K562 (cell line): ENCODE measurements at regions not wholly inside any gene's neighbourhood (a gene's known extent, or its start where the extent isn't known, plus 50 kb on each side); places are given as distances from the start of the nearest gene placed in this dataset.

ENCODE experiments used
- ADNP ChIP-seq: fragments of 200-800 bp; sonication (Bioruptor generic); IDR thresholded peaks from 2 replicates; pipeline ENCODE4 v1.6.1; 2016; ENCODE audit warnings: missing genetic modification characterization, missing compliant biosample characterization
- CEBPB ChIP-seq: fragments of 450-650 bp; IDR thresholded peaks from 2 replicates; pipeline ENCODE4 v1.6.1; 2016; ENCODE audit warnings: missing genetic modification characterization, missing compliant biosample characterization
- ELF1 ChIP-seq: fragments of 200-800 bp; sonication (Bioruptor generic); IDR thresholded peaks from 2 replicates; pipeline ENCODE4 v1.6.1; 2016; ENCODE audit warnings: missing genetic modification characterization, missing compliant biosample characterization
- GTF2B ChIP-seq: IDR thresholded peaks from 2 replicates; pipeline ENCODE4 v1.6.1; 2011; ENCODE audit not compliant: insufficient read length; ENCODE audit errors: extremely low read depth
- KAT8 ChIP-seq: fragments of 450-650 bp; IDR thresholded peaks from 2 replicates; pipeline ENCODE4 v1.6.1; 2016; ENCODE audit warnings: low read depth, mild to moderate bottlenecking
- KDM1A ChIP-seq, 2 experiments: fragments of 450-650 bp; IDR thresholded peaks; 2 replicates each; pipeline ENCODE4 v1.6.1; 2016; ENCODE audit warnings: mild to moderate bottlenecking in 2 of 2
- NELFE ChIP-seq: IDR thresholded peaks from 2 replicates; pipeline ENCODE4 v1.6.1; 2011; ENCODE audit warnings: mild to moderate bottlenecking; ENCODE audit not compliant: insufficient read depth, insufficient read length
- NR0B1 ChIP-seq: fragments of 450-650 bp; IDR thresholded peaks from one replicate; pipeline ENCODE4 v1.6.1; 2018; ENCODE audit warnings: mild to moderate bottlenecking, moderate library complexity; ENCODE audit not compliant: partially characterized antibody
- REST ChIP-seq, 2 experiments: fragments of 450-650 bp; formaldehyde crosslinking in 1 of 2; IDR thresholded peaks; 2 replicates each; pipeline versions ENCODE4 v1.4.0 to v1.6.1; 2014 to 2020; ENCODE audit warnings: mild to moderate bottlenecking in 2 of 2, borderline replicate concordance in 1 of 2, low read depth in 1 of 2
- THRA ChIP-seq: fragments of 450-650 bp; IDR thresholded peaks from 2 replicates; pipeline ENCODE4 v1.6.1; 2017; ENCODE audit warnings: mild to moderate bottlenecking, moderate library complexity
- YY1 ChIP-seq, 3 experiments: IDR thresholded peaks; 2 replicates each; pipeline ENCODE4 v1.6.1; 2011; ENCODE audit warnings: low read length in 2 of 3, mild to moderate bottlenecking in 2 of 3, moderate library complexity in 2 of 3, borderline replicate concordance in 1 of 3, control low read depth in 1 of 3, low read depth in 1 of 3; ENCODE audit not compliant: insufficient read depth in 3 of 3, insufficient replicate concordance in 2 of 3, control insufficient read depth in 1 of 3, insufficient read length in 1 of 3; ENCODE audit errors: extremely low read depth in 1 of 3
- ZNF24 ChIP-seq: fragments of 450-650 bp; IDR thresholded peaks from 2 replicates; pipeline ENCODE4 v1.6.1; 2016
- ZNF395 ChIP-seq: fragments of 200-800 bp; sonication (Bioruptor generic); IDR thresholded peaks from 2 replicates; pipeline ENCODE4 v1.6.1; 2017; ENCODE audit warnings: missing genetic modification characterization, missing compliant biosample characterization
- ZNF780A ChIP-seq: fragments of 250-450 bp; sonication (Bioruptor Pico); IDR thresholded peaks from 2 replicates; pipeline ENCODE4 v1.5.0; 2021; ENCODE audit warnings: mild to moderate bottlenecking

- TF ChIP-seq CEBPB (tag), result no peak
- no peak for TF ChIP-seq ADNP (tag)
- TF ChIP-seq KAT8, result no peak
- no peak for TF ChIP-seq THRA
- TF ChIP-seq ZNF395 (CRISPR knock-in tag), result no peak
- no peak for TF ChIP-seq NR0B1
- TF ChIP-seq GTF2B, result no peak
- no peak for TF ChIP-seq ZNF780A (CRISPR knock-in tag)
- TF ChIP-seq NELFE, result no peak
- TF ChIP-seq KDM1A (IDR thresholded peaks at IDR 0.05), result no peak
- TF ChIP-seq ELF1, result no peak
- no peak for TF ChIP-seq ZNF24
- TF ChIP-seq REST (IDR thresholded peaks at IDR 0.05; ENCODE audit: borderline replicate concordance), result no peak
- no peak for TF ChIP-seq REST (CRISPR knock-in tag; IDR thresholded peaks at IDR 0.05; ENCODE audit: low read depth)
- no peak for TF ChIP-seq YY1 (IDR thresholded peaks at IDR 0.05; ENCODE audit: borderline replicate concordance in 1 of 3, control insufficient read depth in 1 of 3, extremely low read depth in 1 of 3, insufficient read depth in 3 of 3, insufficient read length in 1 of 3, insufficient replicate concordance in 2 of 3, low read depth in 1 of 3, low read length in 2 of 3)
Measured at GRCh38 chr13:61246351-61246750, 169.3 kb downstream of the PCDH20 start.
